IMR-90 (cell line): ENCODE measurements at regions not wholly inside any gene's neighbourhood (a gene's known extent, or its start where the extent isn't known, plus 50 kb on each side); places are given as distances from the start of the nearest gene placed in this dataset.

Experiments
- ATAC-seq: fragments of 200-7000 bp; cut with Tn5 transposase; 2 replicates; pipeline ENCODE4 v1.9.1; 2020; ENCODE audit warnings: low read depth, mild to moderate bottlenecking, moderate library complexity
- BruUV-seq: library from RNA; stranded (reverse); fragments of 400-500 nt; replicated peaks from 2 replicates; lab custom pipeline; 2021; lab: Mats Ljungman, UMichigan
- CTCF ChIA-PET: fragments of 300-600 bp; formaldehyde crosslinking; extraction: SDS; loops from one replicate; lab custom pipeline; 2021; ENCODE audit warnings: antibody characterized with exemption; lab: Yijun Ruan, JAX
- POLR2A ChIA-PET: fragments of 300-600 bp; sonication (Branson Sonifier 250); formaldehyde crosslinking; loops from one replicate; lab custom pipeline; 2022; ENCODE audit warnings: antibody characterized with exemption; ENCODE audit not compliant: unreplicated experiment; lab: Charles Lee
- DNase-seq: peaks from one replicate; pipeline ENCODE4 v3.0.0; 2013
- H2AFZ ChIP-seq: replicated peaks from 2 replicates; pipeline ENCODE3; 2013; ENCODE audit warnings: low read length, mild to moderate bottlenecking; ENCODE audit not compliant: poor library complexity
- H2AK5ac ChIP-seq: 2 replicates; pipeline ENCODE4 v1.6.1; 2013; ENCODE audit warnings: low read depth, low read length, inconsistent platforms
- H2AK9ac ChIP-seq: replicated peaks from 2 replicates; pipeline ENCODE3; 2013; ENCODE audit warnings: mild to moderate bottlenecking, low read depth, low read length, moderate library complexity; ENCODE audit not compliant: poor library complexity
- H2BK120ac ChIP-seq: 2 replicates; pipeline ENCODE4 v1.6.1; 2013; ENCODE audit warnings: low read depth, low read length, inconsistent platforms
- H2BK15ac ChIP-seq: 3 replicates; pipeline ENCODE4 v1.6.1; 2013; ENCODE audit warnings: low read depth, low read length, inconsistent platforms
- H2BK20ac ChIP-seq: 2 replicates; pipeline ENCODE4 v1.6.1; 2013; ENCODE audit warnings: low read depth, mild to moderate bottlenecking, inconsistent platforms, low read length, moderate library complexity
- H2BK5ac ChIP-seq: 2 replicates; pipeline ENCODE4 v1.6.1; 2013; ENCODE audit warnings: mild to moderate bottlenecking, low read depth, low read length, inconsistent platforms; ENCODE audit not compliant: poor library complexity, severe bottlenecking
- H3K14ac ChIP-seq: replicated peaks from 2 replicates; pipeline ENCODE4 v1.6.1; 2013; ENCODE audit warnings: low read depth, low read length, inconsistent platforms
- H3K18ac ChIP-seq: 2 replicates; pipeline ENCODE4 v1.6.1; 2013; ENCODE audit warnings: low read depth, low read length, control low read depth
- H3K23ac ChIP-seq: 2 replicates; pipeline ENCODE4 v1.6.1; 2013; ENCODE audit warnings: low read depth, low read length, inconsistent platforms
- H3K27ac ChIP-seq: 2 replicates; pipeline ENCODE4 v1.5.1; 2013; ENCODE audit warnings: mild to moderate bottlenecking, control low read depth, low read length; ENCODE audit not compliant: insufficient read depth
- H3K27me3 ChIP-seq: 2 replicates; pipeline ENCODE4 v1.6.1; 2013; ENCODE audit warnings: low read length; ENCODE audit not compliant: control insufficient read depth, insufficient read depth
- H3K36me3 ChIP-seq: 2 replicates; pipeline ENCODE4 v1.6.1; 2013; ENCODE audit warnings: low read length, mixed read lengths; ENCODE audit not compliant: control insufficient read depth, insufficient read depth
- H3K4ac ChIP-seq: 2 replicates; pipeline ENCODE4 v1.6.1; 2013; ENCODE audit warnings: low read depth, low read length, inconsistent platforms
- H3K4me1 ChIP-seq: 2 replicates; pipeline ENCODE4 v1.6.1; 2013; ENCODE audit warnings: low read length, mixed read lengths; ENCODE audit not compliant: control insufficient read depth, insufficient read depth
- H3K4me2 ChIP-seq: 2 replicates; pipeline ENCODE4 v1.6.1; 2013; ENCODE audit warnings: low read depth, mild to moderate bottlenecking, control low read depth, low read length, moderate library complexity
- H3K4me3 ChIP-seq: 2 replicates; pipeline ENCODE4 v1.5.1; 2013; ENCODE audit warnings: low read depth, mild to moderate bottlenecking, control low read depth, low read length, moderate library complexity; ENCODE audit not compliant: insufficient read depth
- H3K56ac ChIP-seq: 2 replicates; pipeline ENCODE4 v1.6.1; 2013; ENCODE audit warnings: low read length, inconsistent platforms; ENCODE audit not compliant: insufficient read depth; ENCODE audit errors: extremely low read depth
- H3K79me1 ChIP-seq, 2 experiments: 2 replicates each; pipeline ENCODE4 v1.6.1; 2013; ENCODE audit warnings: low read length in 2 of 2, inconsistent platforms in 1 of 2, low read depth in 1 of 2
- H3K9ac ChIP-seq: 2 replicates; pipeline ENCODE4 v1.6.1; 2013; ENCODE audit warnings: low read depth, low read length, control low read depth
- H3K9me1 ChIP-seq: 2 replicates; pipeline ENCODE4 v1.6.1; 2013; ENCODE audit warnings: low read length, inconsistent platforms; ENCODE audit not compliant: insufficient read depth
- H3K9me3 ChIP-seq: 2 replicates; pipeline ENCODE4 v1.6.1; 2013; ENCODE audit warnings: low read length; ENCODE audit not compliant: control insufficient read depth, insufficient read depth
- H4K20me1 ChIP-seq: 2 replicates; pipeline ENCODE4 v1.6.1; 2013; ENCODE audit warnings: low read length, inconsistent platforms; ENCODE audit not compliant: insufficient read depth
- H4K5ac ChIP-seq: 2 replicates; pipeline ENCODE4 v1.6.1; 2013; ENCODE audit warnings: mild to moderate bottlenecking, low read depth, low read length, control low read depth
- H4K8ac ChIP-seq, 2 experiments: 2 replicates each; pipeline ENCODE4 v1.6.1; 2013; ENCODE audit warnings: low read depth in 2 of 2, low read length in 2 of 2, control low read depth in 1 of 2, inconsistent platforms in 1 of 2
- H4K91ac ChIP-seq: 2 replicates; pipeline ENCODE4 v1.6.1; 2013; ENCODE audit warnings: low read depth, low read length, inconsistent platforms; ENCODE audit not compliant: insufficient read depth
- BHLHE40 ChIP-seq: fragments of 150-350 bp; IDR thresholded peaks from 2 replicates; pipeline ENCODE4 v1.6.1; 2016; ENCODE audit warnings: mild to moderate bottlenecking, low read depth, low read length
- CEBPB ChIP-seq: IDR thresholded peaks from 2 replicates; pipeline ENCODE4 v1.6.1; 2012; ENCODE audit warnings: low read depth, low read length, improper control_type of control experiment
- CHD1 ChIP-seq: IDR thresholded peaks from 2 replicates; pipeline ENCODE4 v1.6.1; 2012; ENCODE audit warnings: low read depth, low read length, improper control_type of control experiment
- FOS ChIP-seq: fragments of 150-350 bp; IDR thresholded peaks from 2 replicates; pipeline ENCODE4 v1.6.1; 2016; ENCODE audit warnings: low read depth, low read length
- MAFK ChIP-seq: IDR thresholded peaks from 2 replicates; pipeline ENCODE4 v1.6.1; 2012; ENCODE audit warnings: low read depth, low read length, improper control_type of control experiment
- MAZ ChIP-seq: IDR thresholded peaks from 2 replicates; pipeline ENCODE4 v1.6.1; 2012; ENCODE audit warnings: low read depth, mild to moderate bottlenecking, low read length, improper control_type of control experiment, moderate library complexity, borderline replicate concordance
- MXI1 ChIP-seq: IDR thresholded peaks from 2 replicates; pipeline ENCODE4 v1.6.1; 2012; ENCODE audit warnings: low read depth, mild to moderate bottlenecking, low read length, moderate library complexity, borderline replicate concordance
- NFE2L2 ChIP-seq: fragments of 150-350 bp; IDR thresholded peaks from 2 replicates; pipeline ENCODE4 v1.6.1; 2016; ENCODE audit warnings: low read depth, mild to moderate bottlenecking, low read length
- POLR2A ChIP-seq: IDR thresholded peaks from 2 replicates; pipeline ENCODE4 v1.6.1; 2012; ENCODE audit warnings: mild to moderate bottlenecking, low read depth, low read length
- RAD21 ChIP-seq: IDR thresholded peaks from 2 replicates; pipeline ENCODE4 v1.6.1; 2012; ENCODE audit warnings: low read length, improper control_type of control experiment
- RCOR1 ChIP-seq: IDR thresholded peaks from 2 replicates; pipeline ENCODE4 v1.6.1; 2012; ENCODE audit warnings: mild to moderate bottlenecking, low read length, improper control_type of control experiment; ENCODE audit not compliant: insufficient replicate concordance
- RFX5 ChIP-seq: IDR thresholded peaks from 2 replicates; pipeline ENCODE4 v1.8.0; 2012; ENCODE audit warnings: low read depth, mild to moderate bottlenecking, low read length, moderate library complexity
- SMC3 ChIP-seq: fragments of 150-350 bp; IDR thresholded peaks from 2 replicates; pipeline ENCODE4 v1.6.1; 2016; ENCODE audit warnings: low read depth, mild to moderate bottlenecking, antibody characterized with exemption, low read length, moderate library complexity
- dilution Hi-C: fragments of 300-500 bp; cut with HindIII; formaldehyde crosslinking; loops from one replicate; pipeline ENCODE4 v1.14.3; 2018; ENCODE audit warnings: low sequenced_read_pairs; ENCODE audit not compliant: unreplicated experiment
- in situ Hi-C: fragments of 300-500 bp; cut with MboI; formaldehyde crosslinking; loops from 3 replicates; pipeline ENCODE4 v1.14.3; 2019; ENCODE audit warnings: low sequenced_read_pairs, inconsistent platforms, mixed read lengths
- intact Hi-C: fragments of 100-400 bp; cut with micrococcal nuclease; formaldehyde crosslinking; loops from 2 replicates; pipeline ENCODE4 v1.10.0; 2022
- TF ChIP-seq, protein P1 (sequence below): fragments of 150-350 bp; IDR thresholded peaks from 2 replicates; pipeline ENCODE4 v1.6.1; 2016; ENCODE audit warnings: low read depth, mild to moderate bottlenecking, low read length, moderate library complexity, borderline replicate concordance
- TF ChIP-seq, protein P2 (sequence below): conservative IDR thresholded peaks from 2 replicates; pipeline ENCODE4 v1.5.1; 2012; ENCODE audit warnings: mild to moderate bottlenecking, low read depth, low read length, improper control_type of control experiment
- TF ChIP-seq, protein P3 (sequence below): fragments of 150-350 bp; IDR thresholded peaks from 2 replicates; pipeline ENCODE4 v1.6.1; 2017; ENCODE audit warnings: mild to moderate bottlenecking, antibody characterized with exemption, low read length, low read depth

DNA sequence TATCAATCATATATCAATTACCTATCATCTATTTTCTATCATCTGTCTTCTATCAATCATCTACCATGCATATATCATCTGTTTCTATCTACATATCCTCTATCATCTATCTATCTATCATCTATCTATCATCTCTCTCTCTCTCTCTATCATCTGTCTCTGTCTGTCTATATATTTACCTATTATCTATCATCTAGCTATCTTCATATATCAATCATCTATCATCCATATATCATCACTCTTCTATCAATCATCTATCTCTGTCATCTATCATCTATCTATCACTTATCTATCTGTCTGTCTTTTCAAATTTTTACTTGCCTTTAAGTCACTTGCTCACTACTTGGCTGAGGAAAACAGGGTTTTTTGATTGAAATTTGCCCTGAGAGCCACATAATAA lies 592.3 kb downstream of the DCDC2C start:
- Histone ChIP-seq H2BK5ac (no peak overlapping the region), H3K4ac (no peak overlapping the region), H2AK9ac (no peak overlapping the region), H3K9ac (no peak overlapping the region), H3K4me1 (no peaks in the 10 kb centered on the region), H3K79me1 (no peaks in the 10 kb centered on the region), H3K9me3 (peaks cover 19% of the 10 kb centered on the region), H3K27me3 (no peaks in the 10 kb centered on the region), H3K23ac (no peak overlapping the region), H3K27ac (no peak overlapping the region), H3K18ac (no peak overlapping the region), H3K4me3 (no peak overlapping the region), H4K20me1 (no peaks in the 10 kb centered on the region), H2BK20ac (no peak overlapping the region), H3K14ac (no peak overlapping the region), H3K9me1 (no peaks in the 10 kb centered on the region), H2BK15ac (no peak overlapping the region), H2AFZ (no peak overlapping the region), H3K56ac (no peak overlapping the region), H4K5ac (no peak overlapping the region), H3K36me3 (no peaks in the 10 kb centered on the region), H4K8ac (no peak overlapping the region), H4K91ac (no peak overlapping the region), H2BK120ac (no peak overlapping the region), H3K4me2 (no peak overlapping the region), H2AK5ac (no peak overlapping the region)
- TF ChIP-seq MXI1: no peak
- no peak for TF ChIP-seq CHD1
- TF ChIP-seq NFE2L2: no peak
- no peak for TF ChIP-seq SMC3
- no peak for TF ChIP-seq RFX5
- TF ChIP-seq RAD21: no peak
- TF ChIP-seq FOS: no peak
- TF ChIP-seq, protein P1, sequence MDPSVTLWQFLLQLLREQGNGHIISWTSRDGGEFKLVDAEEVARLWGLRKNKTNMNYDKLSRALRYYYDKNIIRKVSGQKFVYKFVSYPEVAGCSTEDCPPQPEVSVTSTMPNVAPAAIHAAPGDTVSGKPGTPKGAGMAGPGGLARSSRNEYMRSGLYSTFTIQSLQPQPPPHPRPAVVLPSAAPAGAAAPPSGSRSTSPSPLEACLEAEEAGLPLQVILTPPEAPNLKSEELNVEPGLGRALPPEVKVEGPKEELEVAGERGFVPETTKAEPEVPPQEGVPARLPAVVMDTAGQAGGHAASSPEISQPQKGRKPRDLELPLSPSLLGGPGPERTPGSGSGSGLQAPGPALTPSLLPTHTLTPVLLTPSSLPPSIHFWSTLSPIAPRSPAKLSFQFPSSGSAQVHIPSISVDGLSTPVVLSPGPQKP: no peak
- TF ChIP-seq, protein P2, sequence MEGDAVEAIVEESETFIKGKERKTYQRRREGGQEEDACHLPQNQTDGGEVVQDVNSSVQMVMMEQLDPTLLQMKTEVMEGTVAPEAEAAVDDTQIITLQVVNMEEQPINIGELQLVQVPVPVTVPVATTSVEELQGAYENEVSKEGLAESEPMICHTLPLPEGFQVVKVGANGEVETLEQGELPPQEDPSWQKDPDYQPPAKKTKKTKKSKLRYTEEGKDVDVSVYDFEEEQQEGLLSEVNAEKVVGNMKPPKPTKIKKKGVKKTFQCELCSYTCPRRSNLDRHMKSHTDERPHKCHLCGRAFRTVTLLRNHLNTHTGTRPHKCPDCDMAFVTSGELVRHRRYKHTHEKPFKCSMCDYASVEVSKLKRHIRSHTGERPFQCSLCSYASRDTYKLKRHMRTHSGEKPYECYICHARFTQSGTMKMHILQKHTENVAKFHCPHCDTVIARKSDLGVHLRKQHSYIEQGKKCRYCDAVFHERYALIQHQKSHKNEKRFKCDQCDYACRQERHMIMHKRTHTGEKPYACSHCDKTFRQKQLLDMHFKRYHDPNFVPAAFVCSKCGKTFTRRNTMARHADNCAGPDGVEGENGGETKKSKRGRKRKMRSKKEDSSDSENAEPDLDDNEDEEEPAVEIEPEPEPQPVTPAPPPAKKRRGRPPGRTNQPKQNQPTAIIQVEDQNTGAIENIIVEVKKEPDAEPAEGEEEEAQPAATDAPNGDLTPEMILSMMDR: no peak
- no peak for TF ChIP-seq MAZ
- TF ChIP-seq, protein P3, sequence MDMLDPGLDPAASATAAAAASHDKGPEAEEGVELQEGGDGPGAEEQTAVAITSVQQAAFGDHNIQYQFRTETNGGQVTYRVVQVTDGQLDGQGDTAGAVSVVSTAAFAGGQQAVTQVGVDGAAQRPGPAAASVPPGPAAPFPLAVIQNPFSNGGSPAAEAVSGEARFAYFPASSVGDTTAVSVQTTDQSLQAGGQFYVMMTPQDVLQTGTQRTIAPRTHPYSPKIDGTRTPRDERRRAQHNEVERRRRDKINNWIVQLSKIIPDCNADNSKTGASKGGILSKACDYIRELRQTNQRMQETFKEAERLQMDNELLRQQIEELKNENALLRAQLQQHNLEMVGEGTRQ: no peak
- no peak for TF ChIP-seq POLR2A
- no peak for TF ChIP-seq BHLHE40
- no peak for TF ChIP-seq CEBPB
- no peak for TF ChIP-seq RCOR1
- TF ChIP-seq MAFK: no peak
- ATAC-seq: no peak
- dilution Hi-C loops (no loop called here), intact Hi-C loops (no loop called here), in situ Hi-C loops (no loop called here)
- BruUV-seq: no TSS peak
- ChIA-PET POLR2A (no interaction called here), CTCF (no interaction called here)
- DNase-seq: no peak
